Right lobe of liver (tissue), 6 donors: ENCODE measurements at regions not wholly inside any gene's neighbourhood (a gene's known extent, or its start where the extent isn't known, plus 50 kb on each side); places are given as distances from the start of the nearest gene placed in this dataset.

Experiments
- ATAC-seq, 4 donors: fragments of 200-7000 bp; cut with Tn5 transposase; one replicate each; pipeline ENCODE4 v1.9.1; 2020; ENCODE audit warnings: mild to moderate bottlenecking in 4 of 4, moderate library complexity in 4 of 4
- DNase-seq, 3 donors: peaks; one replicate each; pipeline ENCODE4 v3.0.0-alpha.2; 2020
- H3K27ac ChIP-seq, 3 donors: fragments of 200-600 bp; one replicate each; pipeline ENCODE4 v1.8.0; 2022
- H3K27me3 ChIP-seq, 2 donors: fragments of 200-600 bp; one replicate each; pipeline ENCODE4 v1.8.0; 2022
- H3K36me3 ChIP-seq, 4 donors: fragments of 200-600 bp; sonication (generic) in 1 of 4; one replicate each; pipeline versions ENCODE4 v1.5.1 to v1.8.0; 2017 to 2022; ENCODE audit warnings: control low read depth in 1 of 4
- H3K4me1 ChIP-seq, 4 donors: fragments of 200-600 bp; sonication (generic) in 1 of 4; one replicate each; pipeline versions ENCODE4 v1.5.1 to v1.8.0; 2017 to 2022; ENCODE audit warnings: control low read depth in 1 of 4
- H3K4me3 ChIP-seq, 3 donors: fragments of 200-600 bp; one replicate each; pipeline ENCODE4 v1.8.0; 2022
- H3K9me3 ChIP-seq, 4 donors: fragments of 200-600 bp; sonication (generic) in 1 of 4; one replicate each; pipeline versions ENCODE4 v1.5.1 to v1.8.0; 2017 to 2022; ENCODE audit warnings: control low read depth in 1 of 4
- POLR2A ChIP-seq: fragments of 450-650 bp; IDR thresholded peaks from one replicate; pipeline ENCODE4 v1.6.1; 2017; ENCODE audit warnings: antibody characterized with exemption, mild to moderate bottlenecking
- WGBS: methylation state at CpG from one replicate; pipeline ENCODE4 v1.1.6; 2018; ENCODE audit warnings: low coverage, low lambda C conversion rate; ENCODE audit not compliant: insufficient coverage; ENCODE audit errors: missing lambda C conversion rate; 5-methylcytosine and 5-hydroxymethylcytosine counted together
- intact Hi-C, 2 donors: fragments of 100-400 bp; cut with DNase I; formaldehyde crosslinking; loops; one replicate each; pipeline versions ENCODE4 v1.11.2 to v1.14.1; 2022
- TF ChIP-seq, protein P1 (sequence below), 4 donors: fragments of 200-600 bp in 3 of 4; fragments of 450-650 bp in 1 of 4; IDR thresholded peaks; one replicate each; pipeline versions ENCODE4 v1.5.1 to v1.8.0; 2016 to 2022; ENCODE audit warnings: antibody characterized with exemption in 4 of 4, mild to moderate bottlenecking in 2 of 4
- donor health status: DM: no; HTN: yes; CAD: no.
- donor health status: DM: no; HTN: no; CAD: no.
- donor health status: DM: no; HTN: no; CAD: no.
- donor health status: DM: no; HTN: yes; CAD: no.
- donor health status: DM: no; HTN: yes; CAD: no.

DNA sequence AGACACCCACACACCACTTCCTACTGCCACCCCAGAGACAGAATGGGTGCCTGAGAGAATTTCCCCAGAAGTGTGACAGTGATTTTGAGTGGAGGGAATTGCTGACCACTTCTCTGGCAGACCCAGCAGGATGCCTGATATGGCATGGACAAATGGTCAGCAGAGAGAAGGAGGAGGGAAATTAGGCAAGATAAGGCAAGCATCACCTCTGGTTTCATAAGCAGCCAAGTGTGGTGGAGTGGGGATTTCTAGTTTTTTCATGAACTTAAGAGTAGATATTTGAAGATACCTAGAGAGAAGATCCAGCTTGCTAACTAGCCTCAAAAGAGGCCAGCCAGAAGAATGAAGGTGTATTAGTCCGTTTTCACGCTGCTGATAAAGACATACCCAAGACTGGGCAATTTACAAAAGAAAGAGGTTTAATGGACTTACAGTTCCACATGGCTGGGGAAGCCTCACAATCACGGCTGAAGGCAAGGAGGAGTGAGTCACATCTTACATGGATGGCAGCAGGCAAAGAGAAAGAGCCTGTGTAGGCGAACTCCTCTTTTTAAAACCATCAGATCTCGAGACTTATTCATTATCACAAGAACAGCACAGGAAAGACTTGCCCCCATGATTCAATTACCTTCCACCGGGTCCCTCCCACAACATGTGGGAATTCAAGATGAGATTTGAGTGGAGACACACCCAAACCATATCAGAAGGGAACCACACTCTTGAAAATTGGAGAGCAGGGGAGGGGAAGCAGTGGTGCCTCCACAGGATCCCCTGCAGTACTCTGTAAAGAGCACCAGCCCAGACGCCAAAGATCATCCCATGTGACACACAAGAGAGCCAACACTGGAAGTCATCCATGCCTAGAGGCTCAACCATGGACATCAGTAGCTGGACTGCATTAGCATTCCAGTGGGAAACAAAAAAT is 64.2 kb downstream of the RBM43 start:
- Histone ChIP-seq H3K4me1 (no peaks in the 10 kb centered on the region), H3K36me3 (no peaks in the 10 kb centered on the region), H3K9me3 (no peaks in the 10 kb centered on the region), H3K27ac (no peak overlapping the region), H3K27me3 (no peaks in the 10 kb centered on the region), H3K4me3 (no peak overlapping the region)
- TF ChIP-seq POLR2A: no peak
- TF ChIP-seq, protein P1, sequence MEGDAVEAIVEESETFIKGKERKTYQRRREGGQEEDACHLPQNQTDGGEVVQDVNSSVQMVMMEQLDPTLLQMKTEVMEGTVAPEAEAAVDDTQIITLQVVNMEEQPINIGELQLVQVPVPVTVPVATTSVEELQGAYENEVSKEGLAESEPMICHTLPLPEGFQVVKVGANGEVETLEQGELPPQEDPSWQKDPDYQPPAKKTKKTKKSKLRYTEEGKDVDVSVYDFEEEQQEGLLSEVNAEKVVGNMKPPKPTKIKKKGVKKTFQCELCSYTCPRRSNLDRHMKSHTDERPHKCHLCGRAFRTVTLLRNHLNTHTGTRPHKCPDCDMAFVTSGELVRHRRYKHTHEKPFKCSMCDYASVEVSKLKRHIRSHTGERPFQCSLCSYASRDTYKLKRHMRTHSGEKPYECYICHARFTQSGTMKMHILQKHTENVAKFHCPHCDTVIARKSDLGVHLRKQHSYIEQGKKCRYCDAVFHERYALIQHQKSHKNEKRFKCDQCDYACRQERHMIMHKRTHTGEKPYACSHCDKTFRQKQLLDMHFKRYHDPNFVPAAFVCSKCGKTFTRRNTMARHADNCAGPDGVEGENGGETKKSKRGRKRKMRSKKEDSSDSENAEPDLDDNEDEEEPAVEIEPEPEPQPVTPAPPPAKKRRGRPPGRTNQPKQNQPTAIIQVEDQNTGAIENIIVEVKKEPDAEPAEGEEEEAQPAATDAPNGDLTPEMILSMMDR (IDR thresholded peaks at IDR 0.05): no peak
- 64% methylated on average over 6 of the region's 7 CpGs for WGBS
- DNase-seq (no peak), ATAC-seq (no peak)
- intact Hi-C loops: no loop called here

DNA sequence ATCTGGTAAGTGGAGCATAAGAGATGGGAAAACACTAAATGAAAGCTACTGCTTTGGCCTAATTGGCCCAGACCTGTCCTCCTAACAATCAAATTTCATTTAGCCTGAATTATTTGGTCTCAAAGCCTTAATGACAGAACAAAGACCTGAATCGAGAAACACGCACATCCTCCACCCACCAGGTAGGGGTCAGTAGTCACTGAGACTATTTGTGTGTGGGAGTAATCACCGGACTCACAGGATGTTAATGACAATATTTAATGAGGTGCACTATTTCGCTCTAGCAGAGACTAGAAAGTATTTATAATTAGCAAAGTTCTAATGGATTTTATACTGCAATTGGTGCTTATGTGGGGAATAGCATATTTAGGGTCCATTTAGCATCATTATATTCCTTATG is 68.1 kb downstream of the RBM43 start:
- Histone ChIP-seq H3K4me3 (no peak overlapping the region), H3K27ac (no peak overlapping the region), H3K4me1 (no peaks in the 10 kb centered on the region), H3K9me3 (no peaks in the 10 kb centered on the region), H3K27me3 (no peaks in the 10 kb centered on the region), H3K36me3 (no peaks in the 10 kb centered on the region)
- 93% methylated on average over 4 of the region's 4 CpGs for WGBS
- intact Hi-C loops: no loop called here
- ATAC-seq: no peak
- TF ChIP-seq POLR2A: no peak
- TF ChIP-seq, protein P1 (IDR thresholded peaks at IDR 0.05): no peak
- no peak for DNase-seq

DNA sequence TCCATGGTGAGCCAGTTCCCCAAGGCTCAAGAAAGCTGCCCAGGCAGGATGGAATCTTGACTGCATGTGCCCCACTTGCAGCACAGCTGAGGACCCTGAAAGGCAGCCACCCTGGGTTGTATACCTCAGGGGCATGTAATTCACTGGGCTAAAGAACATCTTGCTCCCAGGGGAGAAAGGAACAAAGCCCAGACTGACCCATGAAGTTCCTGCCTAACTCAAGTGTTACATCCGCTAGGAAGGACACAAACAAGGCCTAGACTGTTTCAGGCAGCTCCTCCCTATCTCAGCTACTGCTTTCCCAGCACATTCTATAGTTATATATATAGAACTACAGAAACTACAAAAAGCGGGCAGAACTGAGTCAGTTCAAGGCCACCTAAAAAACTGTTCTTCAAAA is 69.0 kb downstream of the RBM43 start:
- ATAC-seq: no peak
- H3K4me3 ChIP-seq: no peak overlapping the region
- intact Hi-C loops: no loop called here
- no peaks in the 10 kb centered on the region for H3K9me3 ChIP-seq
- H3K27ac ChIP-seq: no peak overlapping the region
- no peaks in the 10 kb centered on the region for H3K36me3 ChIP-seq
- no peak for TF ChIP-seq POLR2A
- TF ChIP-seq, protein P1 (IDR thresholded peaks at IDR 0.05): no peak
- DNase-seq: no peak
- no peaks in the 10 kb centered on the region for H3K4me1 ChIP-seq
- H3K27me3 ChIP-seq: no peaks in the 10 kb centered on the region
- 92% methylated on average over 2 of the region's 2 CpGs for WGBS

DNA sequence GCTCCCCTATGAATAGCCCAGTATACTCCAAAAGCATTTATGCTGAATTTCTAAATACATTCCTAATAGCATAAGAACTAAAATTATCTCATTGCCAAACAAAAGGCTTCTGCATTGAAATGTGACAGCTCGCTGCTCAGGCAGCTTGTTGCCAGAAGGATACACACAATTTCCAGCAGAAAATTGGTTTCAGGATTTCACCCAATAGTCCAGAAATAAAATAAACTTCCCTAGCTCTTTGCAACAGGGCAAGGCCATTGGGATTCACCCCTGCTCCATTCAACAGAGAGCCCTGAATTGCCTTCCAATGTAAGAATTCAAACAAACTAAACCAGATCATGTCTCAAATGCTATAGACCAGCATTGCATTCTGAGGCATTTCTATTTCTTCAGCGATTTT is 70.7 kb downstream of the RBM43 start:
- no peak for TF ChIP-seq POLR2A
- TF ChIP-seq, protein P1 (IDR thresholded peaks at IDR 0.05): no peak
- Histone ChIP-seq H3K4me3 (no peak overlapping the region), H3K9me3 (no peaks in the 10 kb centered on the region), H3K36me3 (no peaks in the 10 kb centered on the region), H3K27ac (no peak overlapping the region), H3K27me3 (no peaks in the 10 kb centered on the region), H3K4me1 (no peaks in the 10 kb centered on the region)
- WGBS: 78% methylated on average over 2 of the region's 2 CpGs
- no peak for ATAC-seq
- DNase-seq: no peak
- intact Hi-C loops: no loop called here
